ENCODE measurements at regions not wholly inside any gene's neighbourhood (a gene's known extent, or its start where the extent isn't known, plus 50 kb on each side); places are given as distances from the start of the nearest gene placed in this dataset.

GRCh38 chr15:70420948-70421482, 323.3 kb upstream of the TLE3 start:
- DNase-seq, result no peak

- no peak for DNase-seq
Observed at GRCh38 chr15:70420086-70420947, 322.6 kb upstream of the TLE3 start.

GRCh38 chr15:70418943-70419342, 321.2 kb upstream of the TLE3 start:
- no peak for DNase-seq

GRCh38 chr15:70417535-70417934, 319.8 kb upstream of the TLE3 start:
- no peak for DNase-seq

- DNase-seq, result no peak
Observed at GRCh38 chr15:70416829-70417228, 319.1 kb upstream of the TLE3 start.

GRCh38 chr15:70415398-70415797, 317.7 kb upstream of the TLE3 start:
- no peak for DNase-seq

GRCh38 chr15:70414626-70415025, 316.9 kb upstream of the TLE3 start:
- no peak for DNase-seq

GRCh38 chr15:70412794-70413193, 315.1 kb upstream of the TLE3 start:
- DNase-seq, result no peak

- no peak for DNase-seq
Observed at GRCh38 chr15:70411143-70411863, 313.6 kb upstream of the TLE3 start.

GRCh38 chr15:70410371-70410985, 312.8 kb upstream of the TLE3 start:
- DNase-seq, result no peak

- DNase-seq, result no peak
Observed at GRCh38 chr15:70409388-70409787, 311.7 kb upstream of the TLE3 start.

- DNase-seq, result no peak
Observed at GRCh38 chr15:70407955-70408354, 310.2 kb upstream of the TLE3 start.

GRCh38 chr15:70407336-70407670, 309.6 kb upstream of the TLE3 start:
- DNase-seq, result no peak

- no peak for DNase-seq
Observed at GRCh38 chr15:70406617-70407335, 309.1 kb upstream of the TLE3 start.

GRCh38 chr15:70401709-70402108, 304.0 kb upstream of the TLE3 start:
- no peak for DNase-seq

GRCh38 chr15:70400766-70401541, 303.2 kb upstream of the TLE3 start:
- no peak for DNase-seq

GRCh38 chr15:70399204-70399603, 301.5 kb upstream of the TLE3 start:
- no peak for DNase-seq

- no peak for DNase-seq
Observed at GRCh38 chr15:70398694-70399093, 301.0 kb upstream of the TLE3 start.

GRCh38 chr15:70396807-70397206, 299.1 kb upstream of the TLE3 start:
- no peak for DNase-seq

GRCh38 chr15:70395164-70395563, 297.4 kb upstream of the TLE3 start:
- DNase-seq, result no peak

- no peak for DNase-seq
Observed at GRCh38 chr15:70390723-70391122, 293.0 kb upstream of the TLE3 start.

- DNase-seq, result no peak
Observed at GRCh38 chr15:70387993-70388392, 290.3 kb upstream of the TLE3 start.
